Thyroid gland (tissue), 4 donors: ENCODE measurements at regions not wholly inside any gene's neighbourhood (a gene's known extent, or its start where the extent isn't known, plus 50 kb on each side); places are given as distances from the start of the nearest gene placed in this dataset.

Experiments used
- POLR2A ChIP-seq, 2 donors: fragments of 450-650 bp; IDR thresholded peaks; one replicate each; pipeline ENCODE4 v1.6.1; 2017; ENCODE audit warnings: antibody characterized with exemption in 2 of 2, mild to moderate bottlenecking in 2 of 2, moderate library complexity in 1 of 2
- TF ChIP-seq, protein P1 (sequence below), 6 experiments: fragments of 200-600 bp in 3 of 6; fragments of 450-650 bp in 3 of 6; sonication (generic) in 3 of 6; IDR thresholded peaks; one replicate each; pipeline ENCODE4 v1.5.1; 2016 to 2019; ENCODE audit warnings: antibody characterized with exemption in 6 of 6, mild to moderate bottlenecking in 2 of 6, inconsistent platforms in 1 of 6, moderate library complexity in 1 of 6

- TF ChIP-seq, protein P1, sequence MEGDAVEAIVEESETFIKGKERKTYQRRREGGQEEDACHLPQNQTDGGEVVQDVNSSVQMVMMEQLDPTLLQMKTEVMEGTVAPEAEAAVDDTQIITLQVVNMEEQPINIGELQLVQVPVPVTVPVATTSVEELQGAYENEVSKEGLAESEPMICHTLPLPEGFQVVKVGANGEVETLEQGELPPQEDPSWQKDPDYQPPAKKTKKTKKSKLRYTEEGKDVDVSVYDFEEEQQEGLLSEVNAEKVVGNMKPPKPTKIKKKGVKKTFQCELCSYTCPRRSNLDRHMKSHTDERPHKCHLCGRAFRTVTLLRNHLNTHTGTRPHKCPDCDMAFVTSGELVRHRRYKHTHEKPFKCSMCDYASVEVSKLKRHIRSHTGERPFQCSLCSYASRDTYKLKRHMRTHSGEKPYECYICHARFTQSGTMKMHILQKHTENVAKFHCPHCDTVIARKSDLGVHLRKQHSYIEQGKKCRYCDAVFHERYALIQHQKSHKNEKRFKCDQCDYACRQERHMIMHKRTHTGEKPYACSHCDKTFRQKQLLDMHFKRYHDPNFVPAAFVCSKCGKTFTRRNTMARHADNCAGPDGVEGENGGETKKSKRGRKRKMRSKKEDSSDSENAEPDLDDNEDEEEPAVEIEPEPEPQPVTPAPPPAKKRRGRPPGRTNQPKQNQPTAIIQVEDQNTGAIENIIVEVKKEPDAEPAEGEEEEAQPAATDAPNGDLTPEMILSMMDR (IDR thresholded peaks at IDR 0.05) = no peak
- TF ChIP-seq POLR2A (IDR thresholded peaks at IDR 0.05) = no peak
Observed at GRCh38 chr11:116053548-116053919, 549.3 kb upstream of the CADM1 start.
